Spleen (tissue), 11 donors: ENCODE measurements at regions not wholly inside any gene's neighbourhood (a gene's known extent, or its start where the extent isn't known, plus 50 kb on each side); places are given as distances from the start of the nearest gene placed in this dataset.
"Not testable (repeated sequence)": the region's sequence is repeated elsewhere in the genome, so short reads cannot be mapped to it uniquely, and the experiment has no call there.

Experiments
- DNase-seq: peaks from one replicate; pipeline ENCODE4 v3.0.0-alpha.2; 2020
- H3K27ac ChIP-seq, 8 donors: fragments of 200-600 bp; sonication (generic) in 7 of 8; 1 replicate in 4 of 8; 2 replicates in 4 of 8; pipeline versions ENCODE4 v1.5.0 to v1.8.0; 2016 to 2021; ENCODE audit warnings: inconsistent platforms in 4 of 8, mild to moderate bottlenecking in 4 of 8, moderate library complexity in 1 of 8
- H3K27me3 ChIP-seq, 7 donors: fragments of 200-600 bp; sonication (generic) in 6 of 7; replicated peaks in 1 of 7; 1 replicate in 4 of 7; 2 replicates in 3 of 7; pipeline versions ENCODE4 v1.5.0 to v1.8.0; 2016 to 2021; ENCODE audit warnings: inconsistent platforms in 3 of 7, mild to moderate bottlenecking in 1 of 7
- H3K36me3 ChIP-seq, 6 donors: fragments of 200-600 bp; sonication (generic) in 5 of 6; 1 replicate in 4 of 6; 2 replicates in 2 of 6; pipeline versions ENCODE4 v1.5.0 to v1.8.0; 2016 to 2021; ENCODE audit warnings: inconsistent platforms in 2 of 6
- H3K4me1 ChIP-seq, 6 donors: fragments of 200-600 bp; sonication (generic) in 5 of 6; 1 replicate in 3 of 6; 2 replicates in 3 of 6; pipeline versions ENCODE4 v1.5.0 to v1.8.0; 2016 to 2021; ENCODE audit warnings: inconsistent platforms in 3 of 6
- H3K4me3 ChIP-seq, 8 donors: fragments of 200-600 bp; sonication (generic) in 7 of 8; 1 replicate in 4 of 8; 2 replicates in 4 of 8; pipeline versions ENCODE4 v1.5.0 to v1.8.0; 2016 to 2021; ENCODE audit warnings: inconsistent platforms in 4 of 8, mild to moderate bottlenecking in 4 of 8, moderate library complexity in 2 of 8
- H3K9me3 ChIP-seq, 8 donors: fragments of 200-600 bp; sonication (generic) in 7 of 8; 1 replicate in 4 of 8; 2 replicates in 4 of 8; pipeline versions ENCODE4 v1.5.0 to v1.8.0; 2016 to 2021; ENCODE audit warnings: inconsistent platforms in 4 of 8
- CTCF ChIP-seq, 11 experiments: fragments of 200-600 bp in 7 of 11; fragments of 450-650 bp in 4 of 11; sonication (generic) in 4 of 11; IDR thresholded peaks in 8 of 11; conservative IDR thresholded peaks in 3 of 11; 1 replicate in 7 of 11; 2 replicates in 4 of 11; pipeline versions ENCODE4 v1.4.0 to v1.8.0; 2016 to 2021; ENCODE audit warnings: antibody characterized with exemption in 11 of 11, inconsistent platforms in 4 of 11, mild to moderate bottlenecking in 1 of 11
- POLR2A ChIP-seq, 3 donors: fragments of 450-650 bp; IDR thresholded peaks; one replicate each; pipeline ENCODE4 v1.5.1; 2017; ENCODE audit warnings: antibody characterized with exemption in 3 of 3, mild to moderate bottlenecking in 1 of 3
- POLR2AphosphoS5 ChIP-seq, 3 donors: sonication (generic); formaldehyde crosslinking; IDR thresholded peaks; one replicate each; pipeline ENCODE4 v1.5.1; 2017; ENCODE audit warnings: antibody characterized with exemption in 3 of 3
- WGBS, 5 donors: extraction: QIAGEN DNeasy Blood & Tissue Kit in 3 of 5; methylation state at CpG; one replicate each; pipeline versions ENCODE4 v1.1.5 to v1.1.7; 2013 to 2018; 5-methylcytosine and 5-hydroxymethylcytosine counted together
- intact Hi-C: fragments of 100-400 bp; cut with DNase I; formaldehyde crosslinking; loops from one replicate; pipeline ENCODE4 v1.15.0; 2023; ENCODE audit warnings: low total_unique reads
- donor health status: healthy with polysubstance abuse.
- donor health status: DM: no; HTN: no; CAD: no; lungs with moderate emphysema.
- donor health status: DM: no; HTN: no; CAD: no.
- donor health status: Bipolar disorder and iron deficiency.
- donor health status: healthy.
- donor health status: DM: no; HTN: no; CAD: no.
- donor health status: DM: yes; HTN: yes; CAD: no.

GRCh38 chr18:30432349-30432748, 610.2 kb downstream of the DSC3 start:
- DNase-seq: no peak
- TF ChIP-seq CTCF (IDR thresholded peaks at IDR 0.05 in 8 of 11, conservative IDR thresholded peaks at IDR 0.05 in 3 of 11): no peak
- no peak for TF ChIP-seq POLR2AphosphoS5 (IDR thresholded peaks at IDR 0.05)
- no peak for TF ChIP-seq POLR2A (IDR thresholded peaks at IDR 0.05)
- intact Hi-C loops: no loop called here
- Histone ChIP-seq H3K9me3 (no peaks in the 10 kb centered on the region), H3K27ac (no peak overlapping the region), H3K27me3 (no peaks in the 10 kb centered on the region), H3K4me3 (no peak overlapping the region), H3K36me3 (no peaks in the 10 kb centered on the region), H3K4me1 (no peaks in the 10 kb centered on the region)
- 75 to 82% (median 75%) methylated on average over 2 of the region's 2 CpGs for WGBS, 5 donors

- WGBS, 5 donors: 83 to 95% (median 91%) methylated on average over 11 of the region's 11 CpGs
- not testable (repeated sequence) for DNase-seq
Measured at GRCh38 chr18:30419399-30419798, 623.1 kb downstream of the DSC3 start.

GRCh38 chr18:30415903-30416302, 626.6 kb downstream of the DSC3 start:
- Histone ChIP-seq H3K27me3 (no peaks in the 10 kb centered on the region), H3K9me3 (peaks cover 0 to 21% (median 10%) of the 10 kb centered on the region in 8 donors), H3K4me1 (no peaks in the 10 kb centered on the region), H3K4me3 (no peak overlapping the region), H3K27ac (no peak overlapping the region), H3K36me3 (no peaks in the 10 kb centered on the region)
- 52 to 69% (median 59%) methylated on average over 2 of the region's 2 CpGs for WGBS, 5 donors
- no peak for DNase-seq
- TF ChIP-seq POLR2AphosphoS5 (IDR thresholded peaks at IDR 0.05) (no peak), CTCF (IDR thresholded peaks at IDR 0.05 in 8 of 11, conservative IDR thresholded peaks at IDR 0.05 in 3 of 11) (no peak), POLR2A (IDR thresholded peaks at IDR 0.05) (no peak)
- intact Hi-C loops: no loop called here

More at GRCh38 chr18:30419399-30419798, 623.1 kb downstream of the DSC3 start:
- H3K36me3 ChIP-seq, H3K27me3 ChIP-seq, H3K27ac ChIP-seq, intact Hi-C loops, H3K4me3 ChIP-seq, H3K4me1 ChIP-seq: not testable (repeated sequence)
- H3K9me3 ChIP-seq: peaks cover 0 to 15% (median 5%) of the 10 kb centered on the region in 8 donors

- H3K36me3 ChIP-seq: no peaks in the 10 kb centered on the region
- 61 to 77% (median 65%) methylated on average over 3 of the region's 3 CpGs for whole genome bisulfite sequencing, 5 donors
Measured at GRCh38 chr18:30409120-30409519, 633.4 kb downstream of the DSC3 start.

More at GRCh38 chr18:30409120-30409519, 633.4 kb downstream of the DSC3 start:
- no peak for DNase-seq
- Histone ChIP-seq H3K4me1 (no peaks in the 10 kb centered on the region), H3K27ac (no peak overlapping the region), H3K27me3 (no peaks in the 10 kb centered on the region), H3K9me3 (peaks cover 0 to 30% (median 22%) of the 10 kb centered on the region in 8 donors), H3K4me3 (no peak overlapping the region)
- no peak for TF ChIP-seq POLR2AphosphoS5 (IDR thresholded peaks at IDR 0.05)
- no peak for TF ChIP-seq CTCF (IDR thresholded peaks at IDR 0.05 in 8 of 11, conservative IDR thresholded peaks at IDR 0.05 in 3 of 11)
- no peak for TF ChIP-seq POLR2A (IDR thresholded peaks at IDR 0.05)
- intact Hi-C loops: no loop called here
